ENCODE measurements at regions not wholly inside any gene's neighbourhood (a gene's known extent, or its start where the extent isn't known, plus 50 kb on each side); places are given as distances from the start of the nearest gene placed in this dataset.

DNA sequence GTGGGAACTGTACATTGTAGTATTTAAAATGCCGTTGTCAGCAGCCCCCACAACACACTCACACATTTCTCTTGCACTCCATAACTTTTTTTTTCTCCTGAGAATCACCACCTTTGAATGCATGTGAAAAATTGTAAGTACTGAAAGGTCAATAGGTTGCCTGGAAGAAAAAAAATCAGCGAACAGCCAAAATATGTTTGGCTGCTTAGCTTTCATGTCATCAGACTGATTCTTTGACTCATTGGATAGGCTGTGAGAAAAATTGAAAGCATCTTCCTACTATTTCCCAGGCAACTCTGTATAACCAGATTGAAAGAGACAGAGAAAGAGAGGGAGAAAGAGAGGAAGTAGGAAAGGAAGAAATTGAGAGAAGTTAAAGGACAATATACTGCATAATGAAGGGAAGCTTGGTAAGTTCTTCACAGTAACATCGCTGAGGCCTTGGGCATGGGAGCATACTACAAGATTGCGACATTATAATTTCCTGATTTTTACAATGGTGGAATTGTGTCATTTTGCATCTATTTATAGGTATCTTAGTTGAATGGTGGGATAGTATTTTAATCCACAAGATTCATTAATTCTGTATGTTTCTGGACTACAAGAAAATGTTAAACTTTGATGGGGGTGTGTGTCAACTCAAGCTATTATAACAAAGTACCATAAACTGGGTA is 249.3 kb upstream of the KCND2 start:
- H3K27ac ChIP-seq, result no peak overlapping the region
- no peak for TF ChIP-seq ZFX (IDR thresholded peaks at IDR 0.05; ENCODE audit: borderline replicate concordance)
- TF ChIP-seq, protein P1, sequence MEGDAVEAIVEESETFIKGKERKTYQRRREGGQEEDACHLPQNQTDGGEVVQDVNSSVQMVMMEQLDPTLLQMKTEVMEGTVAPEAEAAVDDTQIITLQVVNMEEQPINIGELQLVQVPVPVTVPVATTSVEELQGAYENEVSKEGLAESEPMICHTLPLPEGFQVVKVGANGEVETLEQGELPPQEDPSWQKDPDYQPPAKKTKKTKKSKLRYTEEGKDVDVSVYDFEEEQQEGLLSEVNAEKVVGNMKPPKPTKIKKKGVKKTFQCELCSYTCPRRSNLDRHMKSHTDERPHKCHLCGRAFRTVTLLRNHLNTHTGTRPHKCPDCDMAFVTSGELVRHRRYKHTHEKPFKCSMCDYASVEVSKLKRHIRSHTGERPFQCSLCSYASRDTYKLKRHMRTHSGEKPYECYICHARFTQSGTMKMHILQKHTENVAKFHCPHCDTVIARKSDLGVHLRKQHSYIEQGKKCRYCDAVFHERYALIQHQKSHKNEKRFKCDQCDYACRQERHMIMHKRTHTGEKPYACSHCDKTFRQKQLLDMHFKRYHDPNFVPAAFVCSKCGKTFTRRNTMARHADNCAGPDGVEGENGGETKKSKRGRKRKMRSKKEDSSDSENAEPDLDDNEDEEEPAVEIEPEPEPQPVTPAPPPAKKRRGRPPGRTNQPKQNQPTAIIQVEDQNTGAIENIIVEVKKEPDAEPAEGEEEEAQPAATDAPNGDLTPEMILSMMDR (IDR thresholded peaks at IDR 0.05), result no peak

DNA sequence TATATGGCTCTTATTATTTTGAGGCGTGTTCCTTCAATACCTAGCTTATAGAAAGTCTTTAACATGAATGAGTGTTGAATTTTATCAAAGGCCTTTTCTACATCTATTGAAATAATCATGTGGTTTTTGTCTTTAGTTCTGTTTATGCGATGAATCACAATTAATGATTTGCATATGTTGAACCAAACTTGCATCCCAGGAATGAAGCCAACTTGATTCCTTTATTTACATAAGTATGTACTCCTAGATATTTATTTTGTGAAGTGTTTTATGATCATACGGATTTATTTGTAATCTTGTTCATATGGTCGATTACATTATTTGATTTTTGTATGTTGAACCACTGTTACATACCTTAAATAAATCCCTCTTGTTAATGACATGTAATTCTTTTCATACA is 244.3 kb upstream of the KCND2 start:
- TF ChIP-seq ZFX (IDR thresholded peaks at IDR 0.05; ENCODE audit: borderline replicate concordance), result no peak
- TF ChIP-seq, protein P1 (IDR thresholded peaks at IDR 0.05), result no peak
- H3K27ac ChIP-seq, result no peak overlapping the region

DNA sequence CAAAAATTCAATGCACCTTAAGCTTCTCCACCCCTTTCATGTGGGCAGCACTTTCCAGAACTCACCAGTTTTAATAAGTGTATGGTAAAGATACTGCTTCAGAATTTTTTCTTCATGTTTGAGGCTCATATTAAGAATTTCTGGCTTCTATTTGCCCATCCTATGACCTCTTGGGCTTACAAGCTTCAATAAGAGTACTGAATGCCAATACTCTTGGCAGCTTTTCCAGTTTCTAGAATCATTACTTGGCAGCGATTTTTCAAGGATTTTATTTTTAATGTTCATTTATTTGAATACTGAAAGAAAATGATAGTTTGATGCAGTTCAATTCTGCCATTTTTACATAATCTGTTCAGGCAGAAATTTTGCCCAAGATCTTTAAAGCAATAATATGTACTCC is 242.1 kb upstream of the KCND2 start:
- no peak overlapping the region for H3K27ac ChIP-seq
- TF ChIP-seq, protein P1 (IDR thresholded peaks at IDR 0.05), result no peak
- no peak for TF ChIP-seq ZFX (IDR thresholded peaks at IDR 0.05; ENCODE audit: borderline replicate concordance)

DNA sequence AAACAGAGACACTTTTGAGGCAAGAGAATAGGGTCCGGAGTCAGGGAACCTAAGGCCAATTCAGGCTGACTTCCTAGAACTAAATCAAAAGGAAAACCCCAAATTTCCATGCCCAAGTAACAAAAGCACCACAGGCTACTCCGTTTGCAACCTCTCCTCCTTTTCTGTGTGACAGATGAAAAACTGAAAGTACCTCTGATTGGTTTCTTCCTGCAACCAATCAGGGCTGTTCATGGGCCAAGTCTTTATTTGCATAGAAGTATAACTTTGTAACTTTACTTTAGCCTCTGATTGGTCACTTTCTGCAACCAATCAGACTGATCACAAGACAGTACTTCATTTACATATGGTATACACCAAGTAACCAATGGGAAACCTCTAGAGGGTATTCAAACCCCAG is 239.9 kb upstream of the KCND2 start:
- TF ChIP-seq, protein P1 (IDR thresholded peaks at IDR 0.05), result no peak
- TF ChIP-seq ZFX (IDR thresholded peaks at IDR 0.05; ENCODE audit: borderline replicate concordance), result no peak
- no peak overlapping the region for H3K27ac ChIP-seq

DNA sequence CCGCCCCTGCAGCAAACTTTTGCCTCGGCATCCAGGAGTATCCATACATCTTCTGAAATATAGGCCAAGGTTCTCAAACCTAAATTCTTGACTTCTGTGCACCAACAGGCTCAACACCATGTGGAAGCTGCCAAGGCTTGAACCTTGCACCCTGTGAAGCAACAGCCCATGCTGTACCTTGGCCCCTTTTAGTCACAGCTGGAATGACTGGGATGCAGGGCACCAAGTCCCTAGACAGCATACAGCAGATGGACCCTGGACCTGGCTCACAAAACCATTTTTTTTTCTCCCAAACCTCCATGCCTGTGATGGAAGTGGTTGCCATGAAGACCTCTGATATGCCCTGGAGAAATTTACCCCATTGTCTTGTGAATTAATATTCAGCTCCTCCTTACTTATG is 233.8 kb upstream of the KCND2 start:
- no peak overlapping the region for H3K27ac ChIP-seq
- TF ChIP-seq, protein P1 (IDR thresholded peaks at IDR 0.05), result no peak
- no peak for TF ChIP-seq ZFX (IDR thresholded peaks at IDR 0.05; ENCODE audit: borderline replicate concordance)

DNA sequence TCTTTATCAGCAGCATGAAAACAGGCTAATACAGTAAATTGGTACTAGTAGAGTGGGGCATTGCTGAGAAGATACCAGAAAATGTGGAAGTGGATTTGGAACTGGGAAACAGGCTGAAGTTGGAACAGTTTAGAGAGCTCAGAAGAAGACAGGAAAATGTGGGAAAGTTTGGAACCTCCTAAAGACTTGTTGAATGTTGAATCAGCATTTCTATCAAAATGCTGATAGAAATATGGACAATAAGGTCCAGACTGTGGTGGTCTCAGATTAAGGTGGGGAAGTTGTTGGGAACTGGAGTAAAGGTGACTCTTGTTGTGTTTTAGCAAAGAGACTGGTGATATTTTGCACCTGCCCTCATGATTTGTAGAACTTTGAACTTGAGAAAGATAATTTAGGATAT is 231.2 kb upstream of the KCND2 start:
- no peak overlapping the region for H3K27ac ChIP-seq
- TF ChIP-seq, protein P1 (IDR thresholded peaks at IDR 0.05), result no peak
- TF ChIP-seq ZFX (IDR thresholded peaks at IDR 0.05; ENCODE audit: borderline replicate concordance), result no peak

DNA sequence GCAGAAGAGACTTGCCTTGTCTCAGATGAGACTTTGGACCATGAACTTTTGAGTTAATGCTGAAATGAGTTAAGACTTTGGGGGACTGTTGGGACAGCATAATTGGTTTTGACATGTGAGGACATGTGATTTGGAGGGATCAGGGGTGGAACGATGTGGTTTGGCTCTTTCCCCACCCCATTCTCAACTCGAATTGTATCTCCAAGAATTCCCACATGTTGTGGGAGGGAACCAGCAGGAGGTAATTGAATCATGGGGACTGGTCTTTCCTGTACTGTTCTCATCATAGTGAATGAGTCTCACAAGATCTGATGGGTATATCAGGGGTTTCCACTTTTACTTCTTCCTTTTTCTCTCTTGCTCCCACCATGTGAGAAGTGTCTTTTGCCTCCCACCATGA is 229.7 kb upstream of the KCND2 start:
- no peak for TF ChIP-seq ZFX (IDR thresholded peaks at IDR 0.05; ENCODE audit: borderline replicate concordance)
- no peak overlapping the region for H3K27ac ChIP-seq

DNA sequence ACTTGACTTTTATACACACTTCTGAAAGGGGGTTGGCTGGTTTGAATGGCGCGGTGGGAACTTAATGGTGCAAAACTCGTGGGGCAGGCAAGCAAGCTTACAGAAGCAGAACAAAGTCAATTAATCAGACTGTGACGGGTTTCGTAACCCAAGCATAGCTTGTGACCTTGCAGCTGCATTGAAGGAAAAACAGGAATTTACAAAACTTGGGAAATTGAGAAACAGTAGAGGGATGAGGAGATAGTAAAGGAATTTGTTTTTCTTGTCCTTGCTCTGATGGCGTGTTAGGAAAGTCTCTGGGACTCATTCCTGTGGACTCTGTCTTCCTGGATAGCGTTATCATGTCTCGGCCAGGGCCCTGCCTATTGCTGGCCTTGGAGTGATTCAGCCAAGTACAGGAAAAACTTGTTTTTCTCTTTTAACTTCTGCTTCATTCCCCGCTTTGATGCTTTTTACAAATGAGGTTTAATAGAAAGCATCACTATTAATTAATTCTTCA is 220.0 kb upstream of the KCND2 start:
- H3K27ac ChIP-seq, result no peak overlapping the region
- TF ChIP-seq, protein P1 (IDR thresholded peaks at IDR 0.05), result no peak
- no peak for TF ChIP-seq ZFX (IDR thresholded peaks at IDR 0.05; ENCODE audit: borderline replicate concordance)

Measured in 22Rv1 (cell line).